Neural crest cell (in vitro differentiated cells): ENCODE measurements at regions not wholly inside any gene's neighbourhood (a gene's known extent, or its start where the extent isn't known, plus 50 kb on each side); places are given as distances from the start of the nearest gene placed in this dataset.

Experiments used
- DNase-seq: peaks from one replicate; pipeline ENCODE4 v3.0.0; 2021; ENCODE audit warnings: low read depth, mixed read lengths, low spot score
- H3K27ac Mint-ChIP-seq: one replicate; pipeline ENCODE4 v1.8.0; 2021; ENCODE audit warnings: mild to moderate bottlenecking, mixed read lengths; ENCODE audit not compliant: unreplicated experiment
- H3K27me3 Mint-ChIP-seq: 2 replicates; pipeline ENCODE4 v1.8.0; 2021; ENCODE audit warnings: low read depth, mild to moderate bottlenecking, mixed read lengths
- H3K36me3 Mint-ChIP-seq: 2 replicates; pipeline ENCODE4 v1.8.0; 2021; ENCODE audit warnings: low read depth, mild to moderate bottlenecking, mixed read lengths
- H3K4me1 Mint-ChIP-seq: 2 replicates; pipeline ENCODE4 v1.8.0; 2021; ENCODE audit warnings: mixed read lengths
- H3K4me3 Mint-ChIP-seq: one replicate; pipeline ENCODE4 v1.8.0; 2021; ENCODE audit warnings: mild to moderate bottlenecking, mixed read lengths
- H3K9me3 Mint-ChIP-seq: 2 replicates; pipeline ENCODE4 v1.8.0; 2021; ENCODE audit warnings: mixed read lengths
- TF ChIP-seq, protein P1 (sequence below): fragments of 200-600 bp; sonication (generic); conservative IDR thresholded peaks from 2 replicates; pipeline ENCODE4 v1.5.0; 2021; ENCODE audit warnings: antibody characterized with exemption, mild to moderate bottlenecking

DNA sequence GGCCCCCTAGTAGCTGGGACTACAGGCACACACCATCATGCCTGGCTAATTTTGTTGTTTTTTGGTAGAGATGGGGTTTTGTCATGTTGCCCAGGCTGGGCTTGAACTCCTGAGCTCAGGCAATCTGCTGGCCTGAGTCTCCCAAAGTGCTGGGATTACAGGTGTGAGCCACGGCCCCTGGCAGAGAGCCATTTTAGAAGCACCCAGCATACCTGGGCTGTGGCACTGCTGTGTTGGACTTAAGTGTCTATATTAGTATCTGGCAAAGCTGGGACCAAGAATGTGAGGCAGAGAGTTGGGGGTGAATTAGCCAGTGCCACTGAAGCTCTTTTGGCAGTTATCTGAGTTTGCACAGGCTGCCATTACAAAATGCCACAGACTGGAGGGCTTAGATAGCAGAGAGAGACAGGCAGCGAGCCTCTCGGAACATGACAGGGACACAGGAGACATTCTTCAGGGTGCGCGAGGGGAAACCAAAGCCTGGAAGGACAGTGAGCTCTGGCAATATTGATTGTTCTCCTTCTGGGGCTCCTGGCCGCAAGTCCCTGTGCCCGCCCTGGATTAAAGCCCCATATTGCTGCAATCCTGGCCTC lies 87.7 kb upstream of the ALX4 start:
- Mint-ChIP-seq H3K27me3 (peaks cover 27% of the 10 kb centered on the region), H3K4me1 (peaks cover 2% of the 10 kb centered on the region), H3K4me3 (no peak overlapping the region), H3K27ac (no peak overlapping the region), H3K9me3 (peaks cover 12% of the 10 kb centered on the region), H3K36me3 (peaks cover 6% of the 10 kb centered on the region)
- TF ChIP-seq, protein P1, sequence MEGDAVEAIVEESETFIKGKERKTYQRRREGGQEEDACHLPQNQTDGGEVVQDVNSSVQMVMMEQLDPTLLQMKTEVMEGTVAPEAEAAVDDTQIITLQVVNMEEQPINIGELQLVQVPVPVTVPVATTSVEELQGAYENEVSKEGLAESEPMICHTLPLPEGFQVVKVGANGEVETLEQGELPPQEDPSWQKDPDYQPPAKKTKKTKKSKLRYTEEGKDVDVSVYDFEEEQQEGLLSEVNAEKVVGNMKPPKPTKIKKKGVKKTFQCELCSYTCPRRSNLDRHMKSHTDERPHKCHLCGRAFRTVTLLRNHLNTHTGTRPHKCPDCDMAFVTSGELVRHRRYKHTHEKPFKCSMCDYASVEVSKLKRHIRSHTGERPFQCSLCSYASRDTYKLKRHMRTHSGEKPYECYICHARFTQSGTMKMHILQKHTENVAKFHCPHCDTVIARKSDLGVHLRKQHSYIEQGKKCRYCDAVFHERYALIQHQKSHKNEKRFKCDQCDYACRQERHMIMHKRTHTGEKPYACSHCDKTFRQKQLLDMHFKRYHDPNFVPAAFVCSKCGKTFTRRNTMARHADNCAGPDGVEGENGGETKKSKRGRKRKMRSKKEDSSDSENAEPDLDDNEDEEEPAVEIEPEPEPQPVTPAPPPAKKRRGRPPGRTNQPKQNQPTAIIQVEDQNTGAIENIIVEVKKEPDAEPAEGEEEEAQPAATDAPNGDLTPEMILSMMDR, result no peak
- DNase-seq, result no peak

DNA sequence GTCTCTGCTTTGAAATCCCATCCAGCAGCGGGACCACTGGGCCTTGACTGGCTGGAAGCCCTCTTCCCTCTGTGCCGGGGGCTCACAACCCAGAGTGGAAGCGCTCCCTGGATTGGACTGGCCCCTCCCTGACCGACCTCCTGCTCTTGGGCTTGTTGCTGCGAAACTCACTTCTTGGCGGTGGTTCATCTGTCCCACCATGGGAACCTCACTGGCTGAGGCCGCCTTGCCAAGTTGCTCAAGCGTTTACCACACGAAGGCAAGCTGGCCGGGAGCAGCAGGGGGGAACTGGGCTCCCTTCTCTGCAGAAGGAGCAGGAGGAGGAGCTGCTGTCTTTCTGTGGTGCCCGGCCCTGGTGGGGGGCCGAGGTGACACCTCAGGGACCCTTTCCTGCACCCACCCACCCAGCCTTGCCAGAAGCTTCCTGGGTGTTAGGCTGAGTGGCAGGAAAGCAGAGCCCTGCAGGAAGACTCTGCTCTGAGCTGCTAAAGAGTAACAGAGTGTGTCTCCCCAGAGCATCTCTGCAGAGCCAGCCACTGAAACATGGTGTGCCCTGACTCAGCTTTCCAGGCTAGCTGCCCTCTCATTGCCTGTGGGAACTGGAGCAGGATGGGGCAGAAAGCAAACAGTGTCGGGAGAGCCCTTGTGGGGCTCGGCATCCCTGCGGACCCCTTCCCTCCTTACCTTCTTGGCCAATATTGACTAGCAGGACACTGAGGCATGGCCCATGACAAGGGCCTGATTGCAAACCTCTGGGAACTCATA lies 88.5 kb upstream of the ALX4 start:
- peaks cover 3% of the 10 kb centered on the region for H3K4me1 Mint-ChIP-seq
- H3K27me3 Mint-ChIP-seq, result peaks cover 21% of the 10 kb centered on the region
- DNase-seq, result no peak
- TF ChIP-seq, protein P1, result no peak
- peaks cover 6% of the 10 kb centered on the region for H3K36me3 Mint-ChIP-seq
- peaks cover 12% of the 10 kb centered on the region for H3K9me3 Mint-ChIP-seq
- no peak overlapping the region for H3K4me3 Mint-ChIP-seq
- H3K27ac Mint-ChIP-seq, result no peak overlapping the region

DNA sequence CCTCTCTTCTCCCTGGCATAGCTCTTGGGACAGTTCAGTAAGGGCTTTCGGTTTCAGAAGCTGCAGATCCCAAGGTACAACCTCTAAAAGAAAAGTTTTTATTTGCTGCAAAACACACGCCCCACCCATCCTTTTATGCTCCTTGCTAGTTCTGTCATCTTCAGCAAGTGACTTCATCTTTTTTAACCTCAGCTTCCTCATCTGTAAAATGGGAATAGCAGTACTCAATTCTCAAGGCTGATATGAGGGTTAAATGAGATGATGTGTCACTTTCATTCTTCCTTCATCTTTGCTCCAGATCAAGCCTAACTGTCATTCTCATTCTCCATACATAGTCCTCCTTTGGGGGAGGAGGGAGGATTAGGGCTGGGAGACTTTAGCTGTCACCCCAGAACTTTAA lies 90.0 kb upstream of the ALX4 start:
- no peak for DNase-seq
- Mint-ChIP-seq H3K9me3 (peaks cover 6% of the 10 kb centered on the region), H3K4me1 (peaks cover 3% of the 10 kb centered on the region), H3K27me3 (peaks cover 9% of the 10 kb centered on the region), H3K27ac (no peak overlapping the region), H3K36me3 (peaks cover 6% of the 10 kb centered on the region), H3K4me3 (no peak overlapping the region)
- TF ChIP-seq, protein P1, result no peak

DNA sequence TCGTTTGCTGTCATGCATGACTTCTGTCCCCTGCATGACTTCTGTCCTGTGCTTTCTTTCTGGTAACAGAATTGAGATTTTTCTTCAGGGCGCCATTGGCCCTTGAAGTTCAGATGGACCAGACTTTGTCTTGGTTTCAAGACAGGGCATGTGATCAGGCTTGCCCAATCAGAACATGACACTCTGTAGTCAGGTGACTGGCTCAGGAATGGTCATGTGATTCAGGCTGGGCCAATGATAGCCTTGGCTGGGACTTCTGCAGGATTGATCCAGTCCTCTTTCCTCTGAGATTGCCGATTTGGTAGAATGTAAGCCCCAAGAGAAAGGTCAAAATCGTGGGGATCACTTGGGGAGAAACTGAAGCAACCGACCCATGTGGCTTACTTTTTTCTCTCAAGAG lies 90.5 kb upstream of the ALX4 start:
- peaks cover 11% of the 10 kb centered on the region for H3K27me3 Mint-ChIP-seq

DNA sequence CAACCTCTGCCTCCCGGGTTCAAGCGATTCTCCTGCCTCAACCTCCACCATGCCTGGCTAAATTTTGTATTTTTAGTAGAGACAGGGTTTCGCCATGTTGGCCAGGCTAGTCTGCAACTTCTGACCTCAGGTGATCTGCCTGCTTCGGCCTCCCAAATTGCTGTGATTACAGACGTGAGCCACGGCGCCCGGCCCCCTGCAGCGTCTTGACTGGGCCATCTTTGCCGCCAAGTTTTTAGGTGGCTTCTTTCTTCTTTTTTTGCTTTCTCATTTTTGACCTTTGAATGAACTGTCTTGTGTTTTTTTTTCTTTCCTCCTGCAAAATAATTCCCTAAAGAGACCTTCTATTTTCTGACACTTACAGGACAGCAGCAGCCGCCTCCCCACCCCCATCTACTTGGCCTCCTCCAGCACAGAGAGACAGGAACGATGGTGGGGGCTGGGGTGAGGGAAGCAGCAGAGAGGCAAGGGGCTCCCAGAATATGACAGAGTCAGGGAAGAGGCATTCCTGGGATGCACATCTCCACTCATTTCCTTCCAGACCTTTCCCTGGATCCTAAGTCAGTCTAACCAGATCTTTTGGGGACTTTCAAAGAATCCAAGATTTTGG lies 92.6 kb upstream of the ALX4 start:
- Mint-ChIP-seq H3K27me3 (peaks cover 3% of the 10 kb centered on the region), H3K4me1 (peaks cover 3% of the 10 kb centered on the region), H3K9me3 (no peaks in the 10 kb centered on the region), H3K27ac (no peak overlapping the region), H3K36me3 (no peaks in the 10 kb centered on the region), H3K4me3 (no peak overlapping the region)
- TF ChIP-seq, protein P1, result no peak
- no peak for DNase-seq

More for the DNA sequence above, 90.5 kb upstream of the ALX4 start:
- H3K27ac Mint-ChIP-seq, result no peak overlapping the region
- peaks cover 3% of the 10 kb centered on the region for H3K4me1 Mint-ChIP-seq
- no peak overlapping the region for H3K4me3 Mint-ChIP-seq
- DNase-seq, result no peak
- peaks cover 5% of the 10 kb centered on the region for H3K36me3 Mint-ChIP-seq
- TF ChIP-seq, protein P1, result no peak
- peaks cover 5% of the 10 kb centered on the region for H3K9me3 Mint-ChIP-seq
